ENCODE measurements at regions not wholly inside any gene's neighbourhood (a gene's known extent, or its start where the extent isn't known, plus 50 kb on each side); places are given as distances from the start of the nearest gene placed in this dataset.
"Not testable (repeated sequence)": the region's sequence is repeated elsewhere in the genome, so short reads cannot be mapped to it uniquely, and the experiment has no call there.

- no peak for DNase-seq (ENCODE audit: low read depth, low spot score)
Measured at GRCh38 chr10:130261766-130262165, 125.6 kb downstream of the GLRX3 start.

GRCh38 chr10:130263289-130263688 lies 127.1 kb downstream of the GLRX3 start:
- no peak for DNase-seq (ENCODE audit: low read depth, low spot score)

- no peak for DNase-seq (ENCODE audit: low read depth, low spot score)
Measured at GRCh38 chr10:130265542-130265941, 129.4 kb downstream of the GLRX3 start.

GRCh38 chr10:130282492-130283218 lies 146.5 kb downstream of the GLRX3 start:
- DNase-seq (ENCODE audit: low read depth, low spot score), result no peak

GRCh38 chr10:130283219-130283545 lies 147.0 kb downstream of the GLRX3 start:
- DNase-seq (ENCODE audit: low read depth, low spot score), result no peak

GRCh38 chr10:130295761-130296160 lies 159.6 kb downstream of the GLRX3 start:
- DNase-seq (ENCODE audit: low read depth, low spot score), result not testable (repeated sequence)

GRCh38 chr10:130300608-130301020 lies 164.4 kb downstream of the GLRX3 start:
- no peak for DNase-seq (ENCODE audit: low read depth, low spot score)

- DNase-seq (ENCODE audit: low read depth, low spot score), result no peak
Measured at GRCh38 chr10:130301021-130301892, 165.1 kb downstream of the GLRX3 start.

GRCh38 chr10:130326954-130327353 lies 190.8 kb downstream of the GLRX3 start:
- no peak for DNase-seq (ENCODE audit: low read depth, low spot score)

- DNase-seq (ENCODE audit: low read depth, low spot score), result no peak
Measured at GRCh38 chr10:130329792-130330191, 193.6 kb downstream of the GLRX3 start.

- DNase-seq (ENCODE audit: low read depth, low spot score), result no peak
Measured at GRCh38 chr10:130333185-130333584, 197.0 kb downstream of the GLRX3 start.

GRCh38 chr10:130335336-130335735 lies 199.1 kb downstream of the GLRX3 start:
- DNase-seq (ENCODE audit: low read depth, low spot score), result no peak

- no peak for DNase-seq (ENCODE audit: low read depth, low spot score)
Measured at GRCh38 chr10:130336617-130337304, 200.6 kb downstream of the GLRX3 start.

- no peak for DNase-seq (ENCODE audit: low read depth, low spot score)
Measured at GRCh38 chr10:130337305-130337640, 201.1 kb downstream of the GLRX3 start.

- no peak for DNase-seq (ENCODE audit: low read depth, low spot score)
Measured at GRCh38 chr10:130337696-130338635, 201.8 kb downstream of the GLRX3 start.

GRCh38 chr10:130338636-130339024 lies 202.4 kb downstream of the GLRX3 start:
- DNase-seq (ENCODE audit: low read depth, low spot score), result no peak

- no peak for DNase-seq (ENCODE audit: low read depth, low spot score)
Measured at GRCh38 chr10:130339091-130339490, 202.9 kb downstream of the GLRX3 start.

- DNase-seq (ENCODE audit: low read depth, low spot score), result no peak
Measured at GRCh38 chr10:130339911-130340310, 203.7 kb downstream of the GLRX3 start.

GRCh38 chr10:130340816-130341215 lies 204.6 kb downstream of the GLRX3 start:
- DNase-seq (ENCODE audit: low read depth, low spot score), result no peak

GRCh38 chr10:130341356-130341755 lies 205.2 kb downstream of the GLRX3 start:
- no peak for DNase-seq (ENCODE audit: low read depth, low spot score)

- DNase-seq (ENCODE audit: low read depth, low spot score), result no peak
Measured at GRCh38 chr10:130345728-130346127, 209.5 kb downstream of the GLRX3 start.
